Calu3 (cell line): ENCODE measurements at regions not wholly inside any gene's neighbourhood (a gene's known extent, or its start where the extent isn't known, plus 50 kb on each side); places are given as distances from the start of the nearest gene placed in this dataset.

Experiments used
- BruUV-seq: library from RNA; stranded (reverse); fragments of 400-500 nt; replicated peaks from 2 replicates; lab custom pipeline; 2021; lab: Mats Ljungman, UMichigan
- CTCF ChIA-PET: fragments of 300-600 bp; sonication (Branson Sonifier 250); formaldehyde crosslinking; loops from one replicate; lab custom pipeline; 2022; ENCODE audit warnings: antibody characterized with exemption; lab: Charles Lee
- DNase-seq: peaks from one replicate; pipeline ENCODE4 v3.0.0; 2022
- H3K27ac Mint-ChIP-seq: one replicate; pipeline ENCODE4 v1.8.0; 2022; ENCODE audit warnings: mixed read lengths; ENCODE audit not compliant: unreplicated experiment
- H3K27me3 Mint-ChIP-seq: one replicate; pipeline ENCODE4 v1.8.0; 2022; ENCODE audit warnings: mixed read lengths; ENCODE audit not compliant: unreplicated experiment
- H3K36me3 Mint-ChIP-seq: one replicate; pipeline ENCODE4 v1.8.0; 2022; ENCODE audit warnings: mild to moderate bottlenecking, moderate library complexity, mixed read lengths; ENCODE audit not compliant: insufficient read depth, unreplicated experiment
- H3K4me1 Mint-ChIP-seq: one replicate; pipeline ENCODE4 v1.8.0; 2022; ENCODE audit warnings: mild to moderate bottlenecking, low read depth, mixed read lengths; ENCODE audit not compliant: unreplicated experiment
- H3K4me3 Mint-ChIP-seq: one replicate; pipeline ENCODE4 v1.8.0; 2022; ENCODE audit warnings: mild to moderate bottlenecking, low read depth, moderate library complexity, mixed read lengths; ENCODE audit not compliant: unreplicated experiment
- H3K9me3 Mint-ChIP-seq: one replicate; pipeline ENCODE4 v1.8.0; 2022; ENCODE audit warnings: low read depth, mixed read lengths; ENCODE audit not compliant: unreplicated experiment
- intact Hi-C: fragments of 100-400 bp; cut with micrococcal nuclease; formaldehyde crosslinking; loops from one replicate; pipeline ENCODE4 v1.10.0; 2022; ENCODE audit not compliant: unreplicated experiment
- TF ChIP-seq, protein P1 (sequence below): fragments of 200-600 bp; IDR thresholded peaks from one replicate; pipeline ENCODE4 v1.8.0; 2022; ENCODE audit warnings: antibody characterized with exemption; ENCODE audit not compliant: unreplicated experiment

DNA sequence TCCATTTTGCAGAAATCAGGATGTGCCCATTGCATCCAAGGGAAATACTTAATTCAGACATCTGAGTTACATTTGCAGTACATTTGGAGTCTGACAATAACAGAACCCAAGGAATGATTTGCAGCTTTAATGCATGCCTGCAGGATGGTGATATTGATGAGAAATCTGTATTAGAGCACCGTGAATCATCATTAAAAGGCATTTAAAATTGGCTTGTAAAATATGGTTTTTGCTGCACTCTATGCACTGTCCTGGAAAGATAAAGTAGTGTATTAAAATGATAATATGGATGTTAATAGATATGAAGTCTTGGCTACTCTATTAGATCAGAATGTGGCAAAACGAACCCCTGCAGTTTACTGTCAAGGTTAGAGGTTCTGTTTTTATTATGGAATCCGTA, 556.9 kb downstream of the MAT2B start:
- no peaks in the 10 kb centered on the region for H3K4me1 Mint-ChIP-seq

GRCh38 chr5:164065266-164065665, 559.8 kb downstream of the MAT2B start:
- BruUV-seq = no TSS peak
- no peaks in the 10 kb centered on the region for H3K4me1 Mint-ChIP-seq

More for the DNA sequence above, 556.9 kb downstream of the MAT2B start:
- DNase-seq = no peak
- intact Hi-C loops = no loop called here
- H3K36me3 Mint-ChIP-seq = no peaks in the 10 kb centered on the region
- no peaks in the 10 kb centered on the region for H3K27me3 Mint-ChIP-seq
- no peak overlapping the region for H3K4me3 Mint-ChIP-seq
- CTCF ChIA-PET = no interaction called here
- H3K9me3 Mint-ChIP-seq = peaks cover 2% of the 10 kb centered on the region
- no TSS peak for BruUV-seq
- TF ChIP-seq, protein P1, sequence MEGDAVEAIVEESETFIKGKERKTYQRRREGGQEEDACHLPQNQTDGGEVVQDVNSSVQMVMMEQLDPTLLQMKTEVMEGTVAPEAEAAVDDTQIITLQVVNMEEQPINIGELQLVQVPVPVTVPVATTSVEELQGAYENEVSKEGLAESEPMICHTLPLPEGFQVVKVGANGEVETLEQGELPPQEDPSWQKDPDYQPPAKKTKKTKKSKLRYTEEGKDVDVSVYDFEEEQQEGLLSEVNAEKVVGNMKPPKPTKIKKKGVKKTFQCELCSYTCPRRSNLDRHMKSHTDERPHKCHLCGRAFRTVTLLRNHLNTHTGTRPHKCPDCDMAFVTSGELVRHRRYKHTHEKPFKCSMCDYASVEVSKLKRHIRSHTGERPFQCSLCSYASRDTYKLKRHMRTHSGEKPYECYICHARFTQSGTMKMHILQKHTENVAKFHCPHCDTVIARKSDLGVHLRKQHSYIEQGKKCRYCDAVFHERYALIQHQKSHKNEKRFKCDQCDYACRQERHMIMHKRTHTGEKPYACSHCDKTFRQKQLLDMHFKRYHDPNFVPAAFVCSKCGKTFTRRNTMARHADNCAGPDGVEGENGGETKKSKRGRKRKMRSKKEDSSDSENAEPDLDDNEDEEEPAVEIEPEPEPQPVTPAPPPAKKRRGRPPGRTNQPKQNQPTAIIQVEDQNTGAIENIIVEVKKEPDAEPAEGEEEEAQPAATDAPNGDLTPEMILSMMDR = no peak
- H3K27ac Mint-ChIP-seq = no peak overlapping the region

GRCh38 chr5:164071671-164072070, 566.3 kb downstream of the MAT2B start:
- intact Hi-C loops = no loop called here
- H3K4me3 Mint-ChIP-seq = no peak overlapping the region
- H3K36me3 Mint-ChIP-seq = no peaks in the 10 kb centered on the region
- no peak for DNase-seq
- TF ChIP-seq, protein P1 = no peak
- no peaks in the 10 kb centered on the region for H3K4me1 Mint-ChIP-seq
- no peak overlapping the region for H3K27ac Mint-ChIP-seq
- no TSS peak for BruUV-seq
- CTCF ChIA-PET = no interaction called here
- H3K9me3 Mint-ChIP-seq = peaks cover 3% of the 10 kb centered on the region
- H3K27me3 Mint-ChIP-seq = peaks cover 8% of the 10 kb centered on the region

More at GRCh38 chr5:164065266-164065665, 559.8 kb downstream of the MAT2B start:
- no peaks in the 10 kb centered on the region for H3K36me3 Mint-ChIP-seq
- TF ChIP-seq, protein P1 = no peak
- H3K4me3 Mint-ChIP-seq = no peak overlapping the region
- CTCF ChIA-PET = no interaction called here
- H3K27me3 Mint-ChIP-seq = no peaks in the 10 kb centered on the region
- H3K9me3 Mint-ChIP-seq = peaks cover 5% of the 10 kb centered on the region
- no peak for DNase-seq
- no peak overlapping the region for H3K27ac Mint-ChIP-seq
- intact Hi-C loops = no loop called here

DNA sequence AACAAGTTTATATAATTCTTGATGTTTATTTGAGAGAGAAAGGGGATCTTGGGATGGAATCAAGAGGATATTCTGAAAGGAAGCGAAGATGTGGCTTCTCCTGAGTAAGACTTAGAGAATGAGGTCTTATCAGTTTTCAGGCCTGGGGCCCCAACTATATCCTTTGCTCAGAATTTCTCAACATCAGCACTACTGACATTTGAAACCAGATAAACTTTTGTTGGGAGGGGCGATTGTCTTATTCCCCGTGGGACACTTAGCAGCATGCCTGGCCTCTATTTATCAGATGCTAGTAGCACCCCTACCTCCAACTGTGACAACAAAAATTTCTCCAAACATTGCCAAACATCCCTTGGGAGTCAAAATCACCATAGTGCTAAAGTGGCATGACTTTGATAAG, 567.7 kb downstream of the MAT2B start:
- intact Hi-C loops = no loop called here
- H3K4me3 Mint-ChIP-seq = no peak overlapping the region

More for the DNA sequence above, 567.7 kb downstream of the MAT2B start:
- H3K9me3 Mint-ChIP-seq = peaks cover 3% of the 10 kb centered on the region
- no peak for DNase-seq
- no peaks in the 10 kb centered on the region for H3K36me3 Mint-ChIP-seq
- TF ChIP-seq, protein P1 = no peak
- no peaks in the 10 kb centered on the region for H3K4me1 Mint-ChIP-seq
- BruUV-seq = no TSS peak
- H3K27me3 Mint-ChIP-seq = peaks cover 8% of the 10 kb centered on the region
- no peak overlapping the region for H3K27ac Mint-ChIP-seq
- CTCF ChIA-PET = no interaction called here
